Midbrain (tissue), 1 donor: ENCODE measurements at regions not wholly inside any gene's neighbourhood (a gene's known extent, or its start where the extent isn't known, plus 50 kb on each side); places are given as distances from the start of the nearest gene placed in this dataset.
"Not testable (repeated sequence)": the region's sequence is repeated elsewhere in the genome, so short reads cannot be mapped to it uniquely, and the experiment has no call there.

Experiments
- DNase-seq: peaks from one replicate; lab custom pipeline; 2025; lab: John Stamatoyannopoulos, UW

- not testable (repeated sequence) for DNase-seq
These were observed 203.0 kb upstream of the IRX5 start for GRCh38 chr16:54727696-54728095.

- DNase-seq = no peak
These were observed 206.2 kb upstream of the IRX5 start for GRCh38 chr16:54724346-54724925.

- DNase-seq = no peak
These were observed 208.4 kb upstream of the IRX5 start for GRCh38 chr16:54722210-54722676.

GRCh38 chr16:54720259-54720658 lies 210.4 kb upstream of the IRX5 start:
- DNase-seq = no peak

- DNase-seq = no peak
These were observed 211.0 kb upstream of the IRX5 start for GRCh38 chr16:54719624-54720023.

GRCh38 chr16:54718376-54718775 lies 212.3 kb upstream of the IRX5 start:
- DNase-seq = no peak

GRCh38 chr16:54715011-54715410 lies 215.7 kb upstream of the IRX5 start:
- no peak for DNase-seq

GRCh38 chr16:54712866-54713265 lies 217.8 kb upstream of the IRX5 start:
- no peak for DNase-seq

- DNase-seq = no peak
These were observed 222.9 kb upstream of the IRX5 start for GRCh38 chr16:54707813-54708212.

GRCh38 chr16:54706406-54706805 lies 224.3 kb upstream of the IRX5 start:
- no peak for DNase-seq

- no peak for DNase-seq
These were observed 227.3 kb upstream of the IRX5 start for GRCh38 chr16:54703339-54703738.

- no peak for DNase-seq
These were observed 231.0 kb upstream of the IRX5 start for GRCh38 chr16:54699656-54700055.

- DNase-seq = no peak
These were observed 233.0 kb upstream of the IRX5 start for GRCh38 chr16:54697677-54698076.

- no peak for DNase-seq
These were observed 233.7 kb upstream of the IRX5 start for GRCh38 chr16:54696970-54697369.

- DNase-seq = no peak
These were observed 234.1 kb upstream of the IRX5 start for GRCh38 chr16:54696522-54696921.

GRCh38 chr16:54694651-54695050 lies 236.0 kb upstream of the IRX5 start:
- DNase-seq = no peak

GRCh38 chr16:54693864-54694263 lies 236.8 kb upstream of the IRX5 start:
- no peak for DNase-seq

GRCh38 chr16:54690710-54691109 lies 240.0 kb upstream of the IRX5 start:
- no peak for DNase-seq

GRCh38 chr16:54690306-54690705 lies 240.4 kb upstream of the IRX5 start:
- DNase-seq = no peak

GRCh38 chr16:54689072-54689865 lies 241.4 kb upstream of the IRX5 start:
- no peak for DNase-seq

- no peak for DNase-seq
These were observed 242.3 kb upstream of the IRX5 start for GRCh38 chr16:54688339-54688738.

- no peak for DNase-seq
These were observed 243.4 kb upstream of the IRX5 start for GRCh38 chr16:54687043-54687899.

- DNase-seq = no peak
These were observed 245.0 kb upstream of the IRX5 start for GRCh38 chr16:54685682-54686081.
